Endothelial cell of hepatic sinusoid (primary cell): ENCODE measurements at regions not wholly inside any gene's neighbourhood (a gene's known extent, or its start where the extent isn't known, plus 50 kb on each side); places are given as distances from the start of the nearest gene placed in this dataset.
"Not testable (repeated sequence)": the region's sequence is repeated elsewhere in the genome, so short reads cannot be mapped to it uniquely, and the experiment has no call there.

ENCODE experiments used
- in situ Hi-C: cut with HindIII; loops from 2 replicates; pipeline ENCODE4 v1.10.0; 2017; ENCODE audit warnings: low sequenced_read_pairs

DNA sequence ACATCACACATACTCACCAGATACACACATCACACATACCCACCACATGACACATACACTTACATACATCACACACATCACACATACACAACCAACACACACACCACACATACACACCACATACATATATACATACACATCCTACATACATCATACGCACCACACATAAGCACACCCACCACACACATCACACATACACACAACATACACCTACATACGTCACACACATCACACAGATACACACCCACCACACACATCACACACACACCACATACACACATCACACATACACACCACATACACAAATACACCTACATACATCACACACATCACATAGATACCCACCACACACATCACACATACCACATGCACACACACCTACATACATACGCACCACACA lies 158.4 kb downstream of the NDUFA10 start:
- in situ Hi-C loops = no loop called here

DNA sequence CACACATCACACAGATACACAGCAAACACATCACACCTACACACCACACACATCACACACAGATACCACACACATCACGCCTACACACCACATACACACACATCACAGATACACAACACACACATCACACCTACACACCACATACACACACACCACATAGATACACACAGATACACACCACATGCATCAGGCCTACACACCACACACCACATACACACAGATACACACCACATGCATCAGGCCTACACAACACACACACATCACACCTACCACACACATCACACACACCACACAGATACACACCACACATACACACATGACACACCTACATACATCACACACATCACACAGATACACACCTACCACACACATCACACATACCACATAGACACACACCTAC lies 158.8 kb downstream of the NDUFA10 start:
- in situ Hi-C loops = no loop called here

DNA sequence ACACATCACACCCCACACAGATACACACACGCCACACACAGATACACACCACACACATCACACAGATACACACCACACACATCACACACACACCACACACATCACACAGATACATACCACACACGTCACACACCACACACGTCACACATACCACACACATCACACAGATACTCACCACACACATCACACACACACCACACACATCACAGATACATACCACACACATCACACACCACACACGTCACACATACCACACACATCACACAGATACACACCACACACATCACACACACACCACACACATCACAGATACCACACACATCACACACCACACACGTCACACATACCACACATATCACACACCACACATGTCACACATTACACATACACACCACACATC lies 159.3 kb downstream of the NDUFA10 start:
- in situ Hi-C loops = not testable (repeated sequence)

DNA sequence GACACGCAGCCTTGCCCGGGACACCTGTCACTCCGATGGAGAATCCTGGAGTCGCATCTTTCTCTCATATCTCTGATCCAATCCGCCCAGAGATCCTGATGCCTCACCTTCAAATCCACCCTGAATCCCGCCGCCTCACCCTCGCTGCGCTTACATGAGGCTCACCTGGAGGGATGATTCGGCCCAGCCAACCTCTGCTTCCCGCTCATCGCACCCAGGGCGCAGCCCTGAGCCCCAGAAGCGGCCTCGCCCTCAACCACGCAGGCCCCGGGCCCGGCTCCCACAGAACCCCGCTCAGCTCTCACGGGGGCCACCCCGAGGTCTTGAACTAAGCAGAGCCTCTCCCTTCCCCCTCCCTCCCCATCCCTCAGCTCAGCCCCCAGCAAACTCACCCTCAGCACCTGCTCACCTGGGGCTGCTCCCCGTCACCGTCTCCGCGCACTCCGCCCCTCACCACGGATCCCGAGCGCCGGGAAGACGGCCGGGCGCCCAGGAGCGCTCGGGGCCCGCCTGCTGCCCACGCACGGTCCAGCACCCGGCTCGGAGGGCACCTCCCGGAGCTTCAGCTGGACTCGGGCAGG lies 160.0 kb downstream of the NDUFA10 start:
- in situ Hi-C loops = no loop called here

DNA sequence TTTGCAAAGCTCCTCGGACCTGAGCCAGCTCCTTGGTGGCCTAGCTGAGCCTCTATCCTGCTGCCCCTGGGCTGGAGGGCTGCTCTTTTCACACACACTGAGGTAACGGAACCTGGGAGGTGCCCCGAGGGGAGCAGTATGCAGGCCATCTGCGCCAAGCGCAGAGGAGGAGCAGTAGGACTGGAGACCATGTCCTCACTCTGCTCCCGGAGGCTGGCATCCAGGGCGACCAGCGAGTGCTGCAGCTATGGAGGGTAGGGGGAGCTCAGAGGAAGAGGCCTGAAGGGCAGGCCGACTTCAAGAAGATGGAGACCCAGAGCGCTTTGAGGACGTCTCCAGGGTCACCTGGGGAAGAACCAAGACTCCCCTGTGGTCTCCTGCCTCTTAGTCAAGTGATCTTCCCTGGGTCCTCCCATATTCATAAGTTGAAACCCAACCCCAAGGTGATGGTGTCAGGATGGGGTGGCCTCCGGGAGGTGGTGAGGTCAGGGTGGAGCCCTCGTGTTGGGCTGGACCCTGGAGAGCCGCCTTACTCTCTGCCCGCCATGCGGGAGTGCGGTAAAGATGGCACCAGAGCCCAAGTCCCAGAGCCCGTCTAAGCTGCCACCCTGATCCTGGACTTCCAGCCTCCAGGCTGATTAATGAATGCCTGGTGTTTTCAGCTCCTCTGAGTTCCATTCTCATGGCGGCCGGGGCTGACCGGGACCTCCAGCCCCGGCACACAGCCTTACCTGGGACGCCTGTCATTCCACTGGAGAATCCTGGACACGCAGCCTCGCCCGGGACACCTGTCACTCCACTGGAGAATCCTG lies 160.7 kb downstream of the NDUFA10 start:
- in situ Hi-C loops = no loop called here

DNA sequence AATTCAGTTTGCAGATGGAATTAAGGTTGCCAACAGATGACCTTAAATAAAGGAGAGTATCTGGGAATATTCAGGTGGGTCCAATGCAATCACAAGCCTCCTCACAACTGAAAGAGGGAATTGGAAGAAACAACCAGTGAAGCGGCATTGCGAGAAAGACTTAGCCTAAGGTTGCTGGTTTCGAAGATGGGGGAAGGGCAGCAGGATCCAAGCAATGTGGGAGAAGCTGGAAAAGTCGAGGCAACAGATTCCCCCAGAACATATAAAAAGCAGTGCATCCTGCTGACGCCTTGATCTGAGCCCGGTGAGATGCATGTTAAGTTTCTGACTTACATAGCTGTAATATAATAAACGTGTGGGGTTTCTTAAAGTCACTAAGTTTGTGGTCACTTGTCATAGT lies 162.5 kb downstream of the NDUFA10 start:
- in situ Hi-C loops = no loop called here

DNA sequence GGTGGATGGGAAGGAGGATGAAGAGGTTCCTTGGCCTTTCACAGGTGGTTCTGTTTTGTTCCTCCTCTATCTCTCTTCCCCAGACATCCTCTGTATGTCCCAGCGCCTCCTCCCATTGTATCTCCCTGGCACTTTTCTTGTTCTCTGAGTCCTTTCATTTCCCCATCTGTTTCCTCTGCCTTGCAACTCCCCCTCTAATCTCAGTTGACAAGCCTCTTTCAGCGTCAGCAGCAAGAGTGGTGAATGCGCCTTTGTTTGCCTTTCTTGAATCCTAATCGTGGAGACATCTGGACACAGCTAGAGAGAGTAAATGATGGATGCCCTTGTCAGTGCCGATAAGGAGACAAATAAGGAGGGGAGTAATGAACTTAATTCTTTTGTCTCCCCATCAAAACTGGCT lies 167.0 kb downstream of the NDUFA10 start:
- in situ Hi-C loops = no loop called here

DNA sequence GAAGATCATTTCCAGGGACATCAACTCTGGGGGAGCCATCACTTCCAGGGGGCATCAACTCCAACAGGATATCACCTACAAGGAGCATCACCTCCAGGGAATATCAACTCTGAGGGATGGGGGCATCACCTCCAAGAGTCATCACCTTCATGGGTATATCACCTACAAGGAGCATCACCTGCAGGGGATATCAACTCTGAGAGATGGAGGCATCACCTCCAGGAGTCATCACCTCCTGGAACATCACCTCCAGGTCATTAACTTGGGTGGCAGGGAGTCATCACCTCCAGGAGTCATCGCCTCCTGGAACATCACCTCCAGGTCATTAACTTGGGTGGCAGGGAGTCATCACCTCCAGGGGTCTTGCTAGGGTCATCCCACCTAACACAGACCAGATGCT lies 167.6 kb downstream of the NDUFA10 start:
- in situ Hi-C loops = no loop called here

DNA sequence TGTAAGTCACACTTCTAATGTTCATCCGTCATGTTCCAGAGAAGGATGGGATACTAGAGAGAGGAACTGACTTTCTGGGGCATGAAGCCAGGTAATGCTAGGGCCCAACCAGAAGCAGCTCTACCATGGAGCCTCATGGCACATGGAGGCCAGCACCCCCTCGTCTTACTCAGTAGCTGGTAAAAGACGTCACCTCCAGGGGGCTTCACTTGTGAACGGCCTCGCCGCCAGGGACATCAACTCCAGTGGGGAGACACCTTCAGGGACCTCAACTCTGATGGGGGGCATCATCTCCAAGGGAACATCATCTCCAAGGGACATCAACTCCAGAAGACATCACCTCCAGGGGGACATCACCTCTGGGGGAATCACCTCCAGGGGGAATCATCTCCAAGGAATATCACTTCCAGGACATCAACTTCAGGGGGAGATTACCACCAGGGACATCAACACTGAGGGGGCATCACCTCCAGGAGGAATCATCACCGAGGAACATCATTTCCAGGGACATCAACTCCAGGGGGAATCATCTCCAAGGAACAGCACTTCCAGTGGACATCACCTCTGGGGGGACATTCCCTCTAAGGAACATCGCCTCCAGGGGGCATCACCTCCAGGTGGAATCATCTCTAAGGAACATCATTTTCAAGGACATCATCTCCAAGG lies 168.4 kb downstream of the NDUFA10 start:
- in situ Hi-C loops = no loop called here

DNA sequence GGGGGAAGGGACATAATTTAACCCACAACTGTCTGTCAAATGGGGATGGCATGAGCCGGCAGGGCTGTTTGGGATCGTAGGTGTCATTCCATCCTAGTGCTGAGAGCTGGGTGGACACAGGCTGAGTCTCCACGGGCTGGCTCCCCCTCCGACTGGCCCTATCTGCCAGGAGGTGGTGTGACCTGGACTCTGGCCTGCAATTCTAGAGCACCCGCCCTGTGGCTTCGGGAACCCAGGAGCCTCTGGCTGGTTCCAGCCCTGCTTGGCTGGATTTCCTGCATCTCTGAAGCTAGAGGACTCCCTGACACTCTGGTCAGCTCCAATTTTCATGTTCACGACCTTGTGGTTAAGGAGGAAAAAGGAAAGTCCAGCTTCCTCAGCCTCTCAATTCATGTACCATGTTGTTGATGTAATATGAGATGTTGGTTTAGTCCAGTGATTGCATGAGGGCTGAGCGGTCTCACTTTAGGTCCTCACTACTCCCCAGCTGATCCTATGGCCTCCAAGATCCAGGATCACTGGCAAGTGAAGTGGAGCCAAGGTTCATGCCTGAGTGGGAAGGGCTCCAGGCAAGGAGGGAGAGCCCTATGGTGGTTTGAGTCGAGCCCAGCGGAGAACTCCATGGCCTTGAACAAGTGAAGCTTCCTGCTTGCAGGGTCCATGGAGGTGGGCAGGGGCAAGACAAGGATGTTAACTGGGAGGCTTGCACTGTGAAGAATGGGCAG lies 169.1 kb downstream of the NDUFA10 start:
- in situ Hi-C loops = no loop called here

DNA sequence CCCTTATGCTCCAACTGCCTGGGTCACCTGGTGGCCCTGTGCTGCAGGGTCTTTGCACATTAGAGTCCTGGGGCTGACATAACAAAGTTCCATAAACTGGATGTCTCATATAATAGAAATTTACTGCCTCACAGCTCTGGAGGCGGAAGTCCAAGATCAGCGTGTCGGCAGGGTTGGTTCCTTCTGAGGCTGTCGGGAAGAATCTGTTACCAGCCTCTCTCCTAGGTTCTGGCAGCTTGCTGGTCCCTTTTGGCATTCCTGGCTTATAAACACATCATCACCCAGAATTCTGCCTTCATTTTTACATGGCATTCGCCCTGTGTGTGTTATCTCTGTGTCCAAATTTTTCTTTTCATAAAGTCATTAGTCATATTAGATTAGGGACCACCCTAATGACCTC lies 170.5 kb downstream of the NDUFA10 start:
- in situ Hi-C loops = no loop called here

DNA sequence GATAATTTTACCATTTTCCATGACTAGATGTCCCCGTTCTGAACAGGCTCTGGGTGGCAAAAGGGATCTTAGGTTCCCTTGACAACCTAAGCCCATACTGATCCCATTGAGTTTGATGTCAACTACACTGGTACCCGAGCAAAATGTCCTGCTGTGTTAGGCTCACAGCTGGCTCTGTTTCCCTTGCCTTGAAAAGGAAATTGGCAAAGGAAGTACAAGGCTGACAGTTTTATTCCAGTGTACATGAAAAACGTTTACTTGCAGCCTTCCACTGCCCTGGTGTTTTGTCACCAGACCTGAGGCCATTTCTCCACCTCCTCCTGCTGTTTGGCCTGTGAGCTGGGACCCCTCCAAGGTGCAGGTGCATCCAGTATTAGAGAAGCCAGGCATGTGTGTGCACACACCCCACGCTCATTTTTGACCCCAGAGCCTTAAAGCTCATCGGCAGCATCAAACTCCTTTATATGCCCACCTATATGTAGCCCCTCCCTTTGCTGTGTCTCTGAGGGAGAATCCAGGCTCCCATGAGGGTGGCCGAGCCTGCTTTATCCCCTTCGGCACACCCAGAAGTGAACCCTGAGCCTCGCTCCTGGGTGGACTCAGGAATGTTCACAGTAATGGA lies 171.3 kb downstream of the NDUFA10 start:
- in situ Hi-C loops = no loop called here

DNA sequence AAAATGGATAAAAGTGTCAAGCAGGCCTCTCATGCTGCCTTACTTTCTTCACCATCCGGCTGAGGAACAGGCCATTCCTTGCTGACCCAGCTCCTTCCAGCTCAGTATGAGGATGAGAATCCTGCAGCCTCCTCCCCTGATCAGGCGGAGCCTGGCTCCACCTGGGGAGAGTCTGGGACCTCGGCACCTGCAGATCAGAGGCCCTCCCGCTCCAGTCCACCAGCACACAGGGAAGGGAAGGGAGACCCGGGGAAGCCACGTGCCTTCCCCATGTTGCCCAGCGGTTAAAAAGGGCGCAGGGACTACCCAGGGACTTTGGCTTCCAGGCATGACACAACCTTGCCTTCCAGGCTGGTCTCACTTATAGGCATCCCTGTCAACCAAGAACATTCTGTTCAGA lies 172.0 kb downstream of the NDUFA10 start:
- in situ Hi-C loops = no loop called here

DNA sequence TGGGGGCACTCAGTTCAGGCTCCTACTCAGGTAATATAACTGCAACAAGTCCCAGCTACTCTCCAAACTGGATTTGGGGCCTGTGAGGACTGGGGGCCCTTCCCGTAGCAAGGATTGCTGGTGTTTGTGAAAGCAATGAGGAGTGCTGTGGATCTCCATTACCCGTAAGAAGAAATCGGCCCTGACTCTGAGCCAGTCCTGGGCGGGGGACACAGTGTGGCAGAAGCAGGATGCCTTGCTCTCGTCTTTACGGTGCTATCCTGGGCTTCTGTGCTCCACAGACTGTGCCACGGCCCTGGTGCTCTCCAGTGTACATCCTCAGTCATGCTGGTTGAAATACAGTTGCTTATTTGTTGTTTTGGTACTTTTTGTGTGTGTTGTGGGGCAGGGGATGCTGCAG lies 172.9 kb downstream of the NDUFA10 start:
- in situ Hi-C loops = no loop called here

DNA sequence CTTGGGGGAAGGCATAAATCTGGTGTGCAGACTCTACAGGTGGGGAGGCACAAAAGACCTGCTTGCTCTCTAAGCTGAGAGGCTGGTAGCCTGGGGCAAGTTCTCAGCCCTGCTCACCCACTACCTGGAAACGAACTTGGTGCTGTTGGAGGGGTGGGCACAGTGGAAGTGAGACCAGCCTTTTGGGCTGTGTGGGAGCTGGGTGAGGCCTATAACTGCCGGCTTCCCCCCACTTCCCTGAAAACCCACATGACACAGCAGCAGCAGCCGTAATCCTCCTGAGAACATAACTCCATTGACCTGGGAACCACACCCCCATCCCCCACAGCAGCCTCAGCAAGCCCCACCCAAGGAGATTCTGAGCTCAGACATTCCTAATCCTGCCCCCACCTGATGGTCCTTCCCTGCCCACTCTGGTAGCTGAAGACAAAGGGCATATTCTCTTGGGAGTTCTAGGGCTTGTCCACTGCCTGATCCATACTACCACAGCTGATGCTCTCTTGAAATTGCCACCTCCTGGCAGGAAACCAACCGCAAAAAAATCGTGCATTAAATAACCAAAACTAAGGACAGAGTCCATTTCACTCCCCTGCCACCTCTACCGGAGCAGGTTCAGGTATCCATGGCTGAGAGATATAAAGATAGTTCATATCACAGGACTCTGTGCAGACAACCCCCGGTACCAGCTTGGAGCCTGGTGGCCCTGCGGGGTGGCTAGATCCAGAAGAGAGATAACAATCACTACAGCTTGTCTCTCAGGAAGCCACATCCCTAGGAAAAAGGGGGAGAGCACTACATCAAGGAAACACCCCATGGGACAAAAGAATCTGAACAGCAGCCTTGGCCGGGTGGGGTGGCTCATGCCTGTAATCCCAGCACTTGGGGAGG lies 178.1 kb downstream of the NDUFA10 start:
- in situ Hi-C loops = no loop called here

DNA sequence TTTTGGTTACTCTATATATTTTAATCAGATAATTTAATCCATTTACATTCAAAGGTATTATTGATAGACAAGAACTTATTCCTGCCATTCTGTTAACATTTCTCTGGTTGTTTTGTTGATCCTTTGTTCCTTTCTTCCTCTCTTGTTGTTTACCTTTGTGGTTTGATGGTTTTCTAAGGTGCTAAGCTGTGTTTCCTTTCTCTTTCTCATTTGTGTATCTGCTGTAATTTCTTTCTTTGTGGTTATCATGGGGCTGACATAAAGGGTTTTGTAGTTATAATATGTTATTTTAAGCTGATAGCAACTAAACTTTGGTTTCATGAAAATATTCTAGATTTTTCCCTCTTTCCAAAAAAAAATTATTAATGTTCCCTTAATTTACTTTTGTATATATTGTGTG lies 179.2 kb downstream of the NDUFA10 start:
- in situ Hi-C loops = no loop called here

DNA sequence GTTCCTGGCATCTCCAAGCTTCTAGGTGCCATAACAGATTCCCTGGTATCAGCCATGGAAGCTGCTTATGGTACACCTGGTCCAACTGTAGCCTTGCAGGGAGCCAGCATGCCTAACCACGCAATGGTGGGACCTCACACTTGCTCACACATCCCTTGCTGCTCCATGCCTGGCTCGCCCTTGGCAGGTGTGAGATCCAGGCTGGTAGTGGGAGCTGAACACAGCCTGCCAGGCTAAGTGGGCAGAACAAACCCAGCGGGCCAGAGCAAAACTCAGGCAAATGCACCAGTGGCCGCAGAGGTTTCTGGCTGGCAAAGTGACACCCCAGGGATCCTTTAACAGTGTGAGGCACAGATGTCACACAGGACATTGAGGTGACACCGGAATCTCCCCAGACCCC lies 185.8 kb downstream of the NDUFA10 start:
- in situ Hi-C loops = no loop called here

DNA sequence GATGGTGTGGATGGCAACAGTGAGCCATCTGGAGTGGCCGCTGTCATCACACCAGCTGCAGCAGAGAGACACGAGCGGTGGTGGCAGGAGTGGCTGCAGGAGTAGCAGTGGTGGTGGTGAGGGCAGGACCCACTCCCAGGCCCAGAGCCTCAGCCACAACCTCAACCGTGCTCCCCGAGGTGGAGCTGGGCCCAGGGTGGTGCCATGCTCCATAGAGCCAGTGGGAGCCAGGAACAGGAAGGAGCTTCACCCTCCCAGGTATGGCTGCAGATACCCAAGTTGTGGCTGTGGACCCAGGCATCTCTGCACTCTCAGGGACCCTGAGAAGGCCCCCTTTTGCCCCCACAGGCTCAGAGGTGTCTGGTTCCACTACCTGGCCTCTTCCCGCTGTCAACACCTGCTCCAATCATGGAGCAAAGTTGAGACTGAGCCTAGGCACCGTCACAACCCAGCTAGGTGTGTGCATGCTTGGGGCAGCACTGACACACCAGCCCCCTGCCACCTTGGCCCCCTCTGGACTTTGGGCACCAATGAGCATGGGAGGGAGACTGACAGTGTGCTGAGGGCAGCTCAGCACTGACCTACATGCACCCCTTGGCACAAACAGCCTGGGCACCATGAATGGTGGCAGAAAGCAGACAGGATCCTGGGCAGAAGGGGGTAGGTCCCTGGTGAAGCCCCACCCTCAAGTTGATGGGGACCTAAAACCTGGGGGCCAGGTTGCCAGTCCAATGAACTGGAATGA lies 188.9 kb downstream of the NDUFA10 start:
- in situ Hi-C loops = no loop called here

DNA sequence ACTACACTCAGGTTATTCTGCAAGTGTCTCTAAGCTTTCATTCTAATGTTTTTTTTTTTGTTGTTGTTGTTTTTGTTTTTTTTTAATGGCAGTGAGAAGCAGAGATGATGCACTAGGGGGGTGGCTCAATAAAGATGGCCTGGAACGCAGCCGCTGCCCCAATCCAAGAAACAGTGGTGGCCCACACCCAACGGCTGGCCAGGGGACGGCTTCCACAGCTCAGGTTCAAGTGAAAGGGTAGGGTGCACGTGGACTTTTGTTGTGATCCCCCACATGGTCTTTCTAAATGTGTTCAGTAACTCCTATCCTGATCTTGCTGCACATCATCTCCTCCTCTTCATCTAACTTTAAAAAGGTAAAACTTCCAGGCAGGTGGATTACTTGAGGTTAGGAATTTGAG lies 190.1 kb downstream of the NDUFA10 start:
- in situ Hi-C loops = no loop called here
